ENCODE measurements at regions not wholly inside any gene's neighbourhood (a gene's known extent, or its start where the extent isn't known, plus 50 kb on each side); places are given as distances from the start of the nearest gene placed in this dataset.
"Not testable (repeated sequence)": the region's sequence is repeated elsewhere in the genome, so short reads cannot be mapped to it uniquely, and the experiment has no call there.

DNA sequence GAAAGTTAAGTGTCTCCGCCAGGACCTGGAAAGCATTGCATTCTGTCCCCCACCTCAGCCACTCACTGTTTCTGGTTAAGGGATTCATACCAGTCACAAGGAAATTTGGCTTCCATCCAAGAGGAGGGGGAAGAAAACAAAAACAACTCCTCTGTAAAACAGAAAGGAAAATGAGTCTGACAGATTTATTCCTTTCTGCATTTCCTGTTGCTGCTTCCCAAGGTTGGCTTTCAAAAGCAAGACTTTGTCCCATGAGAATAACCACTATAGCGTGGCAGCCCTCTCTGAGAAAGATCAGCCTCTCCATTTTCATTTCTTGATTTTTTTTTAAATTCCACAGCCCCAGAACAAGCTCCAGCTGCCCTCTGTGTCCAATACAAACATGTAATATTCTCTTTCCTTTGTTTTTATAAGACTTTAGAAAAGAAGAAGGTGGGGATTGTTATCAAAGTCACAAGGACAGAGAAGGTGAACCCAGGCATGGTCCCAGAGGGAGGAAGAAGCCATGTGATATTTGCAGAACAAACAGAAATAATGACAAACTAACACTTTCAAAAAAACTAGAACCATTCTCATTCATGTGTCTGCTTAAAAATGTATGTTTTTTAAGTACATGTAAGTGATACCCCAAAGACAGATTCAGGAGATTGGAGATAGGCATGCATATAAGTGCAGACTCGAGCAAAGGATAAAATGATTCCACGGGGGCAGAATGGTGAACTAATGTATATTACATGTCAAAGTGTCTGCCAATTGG, 90.7 kb upstream of the DCLK2 start:
- DNase-seq: no peak

DNA sequence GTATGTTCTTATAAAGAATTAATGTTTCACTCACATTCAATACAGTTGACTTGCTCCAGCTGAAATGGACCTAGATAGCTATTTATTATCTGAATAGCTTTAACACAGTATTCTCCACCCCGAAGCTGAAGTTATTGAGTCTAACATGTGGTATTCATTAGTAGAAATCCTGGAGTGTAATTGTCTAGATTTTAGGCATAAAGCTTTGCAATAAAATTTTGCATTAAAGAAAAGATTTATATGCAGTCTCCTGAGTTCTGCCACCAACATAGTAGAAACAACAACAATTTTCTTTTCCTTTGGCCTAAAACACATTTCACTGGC, 90.2 kb upstream of the DCLK2 start:
- DNase-seq: no peak

DNA sequence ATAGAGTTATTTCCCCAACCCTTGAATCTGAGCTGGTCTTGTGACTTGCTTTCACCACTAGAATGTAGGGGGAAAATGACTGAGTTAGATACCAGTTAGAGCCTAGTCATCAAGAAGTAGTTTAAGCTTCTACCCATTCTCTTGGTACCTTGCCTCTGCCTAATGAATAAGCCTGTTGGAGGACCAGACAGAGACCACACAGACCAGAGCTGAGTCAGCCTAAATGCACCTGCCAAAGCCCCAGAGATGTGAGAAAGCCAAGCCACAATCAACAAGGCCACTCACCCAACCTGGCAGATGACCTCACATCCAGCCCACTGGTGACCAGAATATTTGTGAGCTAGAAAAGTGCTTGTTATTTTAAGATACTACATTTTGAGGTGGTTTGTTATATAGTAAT, 85.2 kb upstream of the DCLK2 start:
- no peak for DNase-seq

DNA sequence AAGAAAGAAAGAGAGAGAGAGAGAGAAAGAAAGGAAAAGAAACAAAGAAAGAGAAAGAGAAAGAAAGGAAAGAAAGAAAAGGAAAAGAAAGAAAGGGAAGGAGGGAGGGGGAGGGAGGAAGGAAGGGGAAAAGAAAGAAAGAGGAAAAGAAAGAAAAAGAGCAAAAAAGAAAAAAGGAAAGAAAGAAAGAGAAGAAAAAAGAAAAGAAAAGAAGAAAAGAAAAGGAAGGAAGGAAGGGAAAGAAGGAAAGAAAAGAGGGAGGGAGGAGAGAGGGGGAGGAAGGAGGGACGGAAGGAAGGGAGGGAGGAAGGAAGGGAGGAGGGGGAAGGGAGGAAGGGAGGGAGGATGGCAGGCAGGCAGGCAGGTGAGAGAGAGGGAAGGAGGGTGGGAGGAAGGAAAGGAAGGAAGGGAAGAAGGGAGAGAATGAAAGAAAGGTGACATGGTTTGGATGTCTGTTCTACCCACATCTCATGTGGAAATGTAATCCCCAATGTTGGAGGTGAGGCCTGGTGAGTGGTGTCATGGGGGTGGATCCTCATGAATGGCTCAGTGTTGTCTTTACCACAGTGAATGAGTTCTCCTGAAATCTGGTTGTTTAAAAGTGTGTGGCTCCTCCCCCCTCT, 83.0 kb upstream of the DCLK2 start:
- DNase-seq: no peak

DNA sequence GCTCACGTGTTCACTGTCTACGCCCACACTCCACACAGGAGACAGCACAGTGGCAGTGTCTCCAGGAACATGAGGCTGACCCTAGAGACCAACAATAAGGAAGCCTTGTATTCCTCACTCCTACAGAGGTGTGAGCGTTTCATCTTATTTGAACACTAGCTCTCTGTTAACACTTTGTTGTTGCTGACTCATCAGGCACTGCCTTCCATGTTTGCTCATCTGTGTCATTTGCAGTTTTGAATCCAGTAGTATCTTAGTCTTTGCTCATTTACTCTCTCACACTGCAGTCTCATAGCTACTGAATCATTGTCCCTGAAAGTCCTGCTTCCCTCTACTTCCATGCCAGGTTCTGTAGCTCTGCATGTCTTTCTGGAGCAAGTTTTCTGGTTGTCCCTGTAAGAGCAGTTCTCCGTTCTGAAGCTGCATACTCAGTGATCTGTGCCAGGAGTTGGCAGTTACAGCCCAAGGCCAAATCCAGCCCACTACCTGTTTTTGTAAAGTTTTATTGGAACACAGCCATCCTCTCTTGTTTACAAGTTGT, 80.3 kb upstream of the DCLK2 start:
- DNase-seq: peak; percentile 16

DNA sequence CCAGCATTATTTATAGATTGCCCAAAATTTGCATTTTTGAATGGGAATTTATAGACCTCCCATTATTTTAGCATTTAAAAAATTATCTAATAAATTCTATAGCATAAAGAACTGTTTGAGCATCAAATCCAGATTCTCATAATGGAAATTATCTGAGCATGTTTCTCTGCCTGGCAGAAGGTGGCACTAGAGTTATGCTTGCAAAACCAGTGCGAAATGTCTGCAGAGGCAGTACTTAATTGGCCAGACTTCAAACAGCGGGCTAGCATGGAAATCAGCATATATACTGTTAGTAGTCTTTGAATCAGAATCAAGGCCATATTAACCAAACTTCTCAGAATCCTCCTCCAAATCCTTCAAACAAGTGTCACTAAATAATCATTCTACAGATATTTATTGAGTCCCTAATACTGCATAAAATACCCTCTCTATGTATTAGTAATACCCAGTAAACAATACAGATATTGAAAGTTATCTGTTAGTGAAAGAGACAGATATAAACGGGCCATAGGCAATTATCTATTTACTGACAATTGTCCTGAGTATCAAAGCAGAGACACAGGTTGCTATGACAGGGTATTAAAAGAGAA, 78.7 kb upstream of the DCLK2 start:
- peak; percentile 52 for DNase-seq

DNA sequence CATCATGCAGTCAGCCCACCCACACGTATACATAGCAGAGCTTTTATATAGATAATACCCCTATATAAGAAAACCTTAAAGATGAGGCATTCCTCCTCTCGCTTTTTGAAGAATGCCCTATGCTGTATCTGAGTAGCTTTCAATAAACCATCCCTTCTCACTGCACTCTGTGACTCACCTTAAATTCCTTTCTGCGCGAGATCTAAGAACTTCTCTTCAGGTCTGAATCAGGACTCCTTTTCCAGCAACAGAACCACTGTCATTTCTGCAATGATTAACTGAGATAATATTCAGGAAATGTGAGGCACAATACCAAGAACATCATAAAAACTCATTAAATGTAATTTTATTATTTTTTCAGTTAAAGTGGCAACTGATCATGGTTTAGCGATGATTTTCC, 76.4 kb upstream of the DCLK2 start:
- DNase-seq: no peak

DNA sequence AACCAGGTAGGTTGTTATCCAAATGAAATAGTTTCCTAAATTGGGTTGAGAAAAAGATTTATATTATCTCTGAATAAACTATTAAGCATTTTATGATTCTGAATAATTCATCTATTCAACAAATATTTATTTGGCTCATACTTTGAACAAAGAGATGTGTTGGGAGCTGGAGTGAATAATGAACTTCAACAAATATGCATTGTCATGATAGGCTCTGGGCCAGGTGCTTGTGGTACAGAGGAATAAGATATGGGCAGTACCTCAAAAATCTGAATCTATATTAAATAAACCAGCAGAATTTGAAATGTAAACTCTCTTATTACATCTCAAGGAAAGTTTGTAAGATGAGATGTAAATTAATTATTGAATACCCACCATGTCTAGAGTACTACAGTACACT, 75.7 kb upstream of the DCLK2 start:
- no peak for DNase-seq

DNA sequence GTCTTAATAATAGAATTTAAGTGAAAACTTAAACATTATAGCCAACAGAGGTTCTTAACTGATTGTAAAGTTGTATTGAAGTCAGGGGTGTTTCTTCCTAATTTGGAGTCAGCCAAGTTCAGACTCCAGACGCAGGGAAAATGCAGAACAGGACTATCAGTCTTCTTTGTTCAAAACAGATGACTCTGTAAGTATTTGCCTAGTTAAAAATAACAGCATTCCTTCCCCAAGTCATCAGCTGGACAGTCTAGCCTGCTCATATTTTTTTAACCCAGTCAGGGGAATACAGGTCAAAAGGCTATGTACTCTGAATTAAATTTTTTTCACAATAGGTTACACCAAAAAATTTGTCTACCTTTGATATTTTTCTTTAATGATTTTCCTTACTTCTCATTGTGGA, 73.8 kb upstream of the DCLK2 start:
- DNase-seq: no peak

DNA sequence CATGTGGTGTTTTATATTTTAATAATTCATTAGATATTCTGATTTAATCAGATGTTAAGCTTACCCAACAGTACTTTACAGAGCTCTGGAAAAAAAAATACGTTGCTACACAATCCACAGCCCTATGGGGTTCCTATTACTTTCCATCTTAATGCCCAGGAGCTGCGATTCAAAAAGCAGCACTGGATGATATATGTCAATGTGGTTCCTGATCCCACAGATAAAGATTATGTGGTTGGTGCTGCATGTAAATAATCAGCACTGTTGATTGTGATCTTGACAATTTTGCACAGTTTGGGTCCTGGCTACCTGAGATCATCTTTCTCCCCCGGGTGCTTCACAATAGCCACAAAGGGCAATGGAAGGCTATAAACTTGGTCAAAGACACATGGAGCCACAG, 72.7 kb upstream of the DCLK2 start:
- no peak for DNase-seq

DNA sequence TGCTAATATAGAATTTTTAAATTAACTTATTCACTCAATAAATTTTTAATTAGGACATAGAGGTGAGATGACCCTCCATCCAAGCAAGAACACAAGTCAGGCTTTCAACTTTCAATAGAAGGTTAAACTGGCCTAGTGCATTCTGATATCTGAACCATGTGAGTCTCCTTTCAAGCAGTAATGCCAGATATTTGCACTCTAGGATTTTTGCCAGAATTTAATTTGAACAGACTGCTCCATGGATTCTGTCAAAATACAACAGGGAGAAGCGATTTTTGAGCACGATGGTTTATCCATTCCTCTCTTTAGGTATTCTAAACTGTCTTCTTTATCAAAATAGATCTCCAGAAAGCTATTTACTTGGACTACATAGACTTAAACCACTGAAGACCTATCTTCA, 72.0 kb upstream of the DCLK2 start:
- DNase-seq: no peak

DNA sequence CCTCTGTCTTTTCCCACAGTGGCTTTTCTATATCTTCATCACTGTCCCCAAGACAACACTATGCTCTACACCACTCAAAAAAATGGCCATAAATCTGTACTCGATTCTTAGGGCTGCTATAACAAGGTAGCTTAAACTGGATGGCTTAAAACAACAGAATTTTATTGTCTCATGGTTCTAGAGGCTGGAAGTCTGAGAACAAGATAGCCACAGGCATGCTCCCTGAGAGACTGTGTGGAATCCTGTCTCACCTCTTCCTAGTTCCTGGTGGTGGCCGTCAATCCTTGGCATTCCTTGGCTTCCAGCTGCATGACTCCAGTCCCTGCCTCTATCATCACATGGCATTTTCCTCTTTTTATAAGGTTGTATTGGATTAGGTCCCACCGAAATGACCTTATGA, 70.7 kb upstream of the DCLK2 start:
- DNase-seq: no peak

DNA sequence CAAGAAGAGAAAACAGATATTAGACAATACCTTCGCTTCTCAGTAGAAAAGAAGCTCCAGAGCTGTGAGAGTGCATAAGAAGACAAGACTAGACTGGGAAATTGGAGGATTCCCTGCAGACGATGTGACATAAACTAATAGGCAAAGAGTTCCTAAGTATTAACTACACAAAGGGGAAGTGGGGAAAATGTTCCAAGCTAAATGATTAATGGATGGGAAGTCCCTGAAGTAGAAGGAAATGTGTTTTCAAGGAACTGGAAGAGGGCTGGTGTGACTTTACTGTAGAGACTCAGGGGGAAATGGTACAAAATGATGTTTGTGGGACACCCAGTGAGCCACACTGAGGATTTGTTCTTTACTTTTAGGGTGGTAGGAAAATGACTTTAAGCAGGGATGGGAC, 69.7 kb upstream of the DCLK2 start:
- peak; percentile 40 for DNase-seq

DNA sequence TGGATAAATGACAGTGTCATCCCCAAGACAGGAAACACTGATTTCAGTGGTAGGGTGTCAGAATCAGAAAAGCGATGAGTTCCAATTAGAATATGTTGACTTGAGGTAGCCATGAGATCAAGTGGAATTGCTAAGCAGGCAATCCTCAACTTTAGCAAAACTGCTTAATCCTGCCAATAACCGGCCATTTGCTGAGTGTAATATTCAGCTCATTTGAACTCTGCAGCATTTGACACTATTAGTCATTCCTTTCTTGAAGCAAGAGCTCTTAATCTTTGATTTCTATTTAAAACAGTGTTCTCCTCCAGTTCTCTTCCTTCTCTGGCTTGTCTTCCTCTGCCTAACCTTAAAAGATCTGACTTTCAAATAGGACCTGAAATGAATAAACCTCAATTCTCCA, 68.7 kb upstream of the DCLK2 start:
- no peak for DNase-seq

DNA sequence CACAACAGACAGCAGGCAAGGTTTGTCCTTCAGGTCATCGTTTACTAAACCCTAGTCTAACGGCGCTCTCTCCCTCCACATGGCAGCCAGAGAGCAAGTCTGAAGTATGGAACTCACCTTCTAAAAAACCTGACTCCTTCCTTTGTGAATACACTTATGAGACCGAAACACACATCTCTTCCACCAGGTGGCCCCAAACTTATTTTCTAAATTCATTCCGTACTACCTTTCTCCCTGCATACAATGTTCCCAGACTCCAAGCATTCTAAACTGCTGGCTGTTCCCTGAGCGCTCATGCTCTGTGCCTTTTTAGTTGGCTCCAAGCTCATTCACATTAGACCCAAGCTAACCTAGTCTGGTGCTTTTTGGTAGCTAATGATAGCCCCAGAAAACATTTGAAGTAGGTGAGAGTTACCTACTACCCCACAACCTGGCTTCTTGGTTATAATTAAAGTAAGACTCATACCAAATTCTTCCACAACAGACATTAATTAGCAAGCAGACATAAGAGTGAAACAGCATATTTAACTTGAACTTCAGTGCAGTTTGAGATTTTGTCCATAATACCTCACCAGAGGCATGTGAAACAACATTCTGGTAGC, 67.6 kb upstream of the DCLK2 start:
- peak; percentile 30 for DNase-seq

DNA sequence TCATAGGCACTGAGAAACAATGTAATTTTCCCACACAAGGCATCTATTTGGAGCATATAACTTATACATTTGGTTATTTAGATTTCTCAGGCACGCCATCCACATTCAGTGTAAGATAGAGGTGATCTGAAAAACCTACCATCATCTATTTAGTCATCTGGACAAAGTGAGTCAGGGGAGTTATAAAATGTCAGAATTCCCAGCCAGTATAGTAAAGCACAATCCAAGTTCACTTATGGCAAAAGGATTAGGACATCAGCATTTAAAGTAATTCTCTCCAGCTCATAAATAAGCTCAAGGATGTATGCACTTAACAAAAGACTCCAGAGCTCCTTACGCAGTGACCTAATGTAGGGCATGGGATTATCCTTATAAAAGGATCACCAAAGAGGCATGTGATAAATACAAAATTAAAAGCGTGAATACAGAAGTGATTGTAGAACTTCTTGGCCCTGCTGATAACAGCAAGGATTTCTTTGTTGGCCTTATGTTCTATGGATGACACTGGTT, 65.3 kb upstream of the DCLK2 start:
- no peak for DNase-seq

DNA sequence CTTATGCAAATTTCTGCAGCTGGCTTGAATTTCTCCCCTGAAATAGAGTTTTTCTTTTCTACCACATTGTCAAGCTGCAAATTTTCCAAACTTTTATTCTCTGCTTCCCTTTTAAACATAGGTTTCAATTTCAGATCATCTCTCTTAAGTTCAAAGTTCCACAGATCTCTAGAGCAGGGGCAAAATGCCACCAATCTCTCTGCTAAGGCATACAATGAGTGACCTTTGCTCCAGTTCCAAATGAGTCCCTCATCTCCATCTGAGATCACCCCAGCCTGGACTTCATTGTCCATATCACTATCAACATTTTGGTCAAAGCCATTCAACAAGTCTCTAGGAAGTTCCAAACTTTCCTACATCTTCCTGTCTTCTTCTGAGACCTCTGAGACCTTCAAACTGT, 62.3 kb upstream of the DCLK2 start:
- not testable (repeated sequence) for DNase-seq

DNA sequence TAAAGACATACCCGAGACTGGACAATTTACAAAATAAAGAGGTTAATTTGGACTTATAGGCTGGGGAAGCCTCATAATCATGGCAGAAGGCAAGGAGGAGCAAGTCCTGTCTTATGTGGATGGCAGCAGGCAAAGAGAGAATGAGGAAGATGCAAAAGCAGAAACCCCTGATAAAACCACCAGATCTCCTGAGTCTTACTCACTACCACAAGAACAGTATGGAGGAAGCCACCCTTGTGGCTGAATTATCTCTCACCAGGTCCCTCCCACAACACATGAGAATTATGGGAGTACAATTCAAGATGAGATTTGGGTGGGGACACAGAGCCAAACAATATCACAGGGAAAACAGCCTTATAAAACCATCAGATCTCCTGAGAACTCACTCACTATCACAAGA, 61.6 kb upstream of the DCLK2 start:
- DNase-seq: peak; percentile 43

DNA sequence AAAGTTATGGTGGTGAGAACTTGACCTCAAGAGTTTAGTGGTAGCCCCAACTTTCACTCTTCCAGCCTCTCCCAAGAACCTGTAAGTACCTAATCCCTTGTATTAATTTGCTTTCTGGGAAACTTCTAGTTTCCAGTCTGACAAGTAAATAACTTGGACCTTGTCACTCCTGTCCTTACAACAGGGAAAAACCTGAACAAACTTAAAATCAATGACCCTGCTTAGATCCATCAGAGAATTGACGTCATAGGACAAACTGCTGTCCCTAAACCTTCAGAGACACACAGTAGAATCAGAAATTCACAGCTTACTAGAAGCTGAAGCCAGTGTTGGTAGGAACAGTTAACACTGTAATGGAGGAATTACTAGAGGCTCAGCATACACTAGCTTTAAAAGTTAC, 60.0 kb upstream of the DCLK2 start:
- DNase-seq: no peak

DNA sequence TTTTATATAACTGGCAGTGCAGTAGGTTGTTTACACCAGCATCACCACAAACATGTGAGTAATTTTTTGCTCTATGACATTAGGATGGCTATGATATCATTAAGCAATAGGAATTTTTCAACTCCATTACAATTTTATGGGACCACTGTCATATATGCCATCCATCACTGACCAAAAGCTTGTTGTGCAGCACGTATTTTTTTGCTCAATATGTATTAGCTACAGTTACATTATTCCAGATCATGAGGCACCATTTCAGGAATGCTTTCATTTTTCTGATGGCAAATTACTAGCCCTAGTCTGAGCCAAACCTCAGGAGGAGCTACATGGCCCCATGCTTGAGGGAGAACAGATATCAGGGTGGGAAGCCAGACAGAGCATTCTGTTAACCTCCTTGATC, 56.8 kb upstream of the DCLK2 start:
- DNase-seq: no peak

DNA sequence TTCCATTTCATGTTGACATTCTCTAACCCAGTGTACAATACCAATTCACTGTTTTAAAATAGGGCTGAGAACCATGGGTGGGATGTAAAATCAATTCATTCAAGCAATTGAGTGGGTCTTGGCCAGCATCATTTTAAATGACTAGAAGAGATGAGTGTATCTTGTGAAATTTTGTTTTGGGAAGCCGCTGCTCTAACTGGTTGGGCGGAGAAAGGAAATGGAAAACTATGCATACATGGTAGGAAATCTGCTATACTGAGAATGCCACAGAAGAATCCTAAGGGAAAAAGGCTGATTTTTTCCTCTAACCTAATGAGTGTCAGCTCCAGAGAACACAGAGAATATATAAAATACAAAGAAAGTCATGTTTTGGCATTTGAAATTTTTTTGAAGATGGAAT, 54.8 kb upstream of the DCLK2 start:
- no peak for DNase-seq

DNA sequence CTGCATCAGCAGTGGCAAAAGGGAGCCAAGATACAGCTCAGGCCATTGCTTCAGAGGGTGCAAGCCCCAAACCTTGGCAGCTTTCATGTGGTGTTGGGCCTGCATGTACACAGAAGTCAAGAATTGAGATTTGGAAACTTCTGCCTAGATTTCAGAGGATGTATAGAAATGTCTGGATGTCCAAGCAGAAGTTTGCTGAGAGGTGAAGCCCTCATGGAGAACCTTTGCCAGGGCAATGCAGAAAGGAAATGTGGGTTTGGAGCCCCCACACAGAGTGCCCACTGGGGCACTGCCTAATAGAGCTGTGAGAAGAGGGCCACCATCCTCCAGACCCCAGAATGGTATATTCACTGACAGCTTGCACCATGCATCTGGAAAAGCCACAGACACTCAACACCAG, 51.3 kb upstream of the DCLK2 start:
- not testable (repeated sequence) for DNase-seq
